HEK293 (cell line): ENCODE measurements at regions not wholly inside any gene's neighbourhood (a gene's known extent, or its start where the extent isn't known, plus 50 kb on each side); places are given as distances from the start of the nearest gene placed in this dataset.

Source experiments
- CTCF ChIA-PET: fragments of 350-600 bp; formaldehyde crosslinking; extraction: SDS; loops from one replicate; lab custom pipeline; 2021; ENCODE audit warnings: antibody characterized with exemption; lab: Yijun Ruan, JAX
- POLR2A ChIA-PET: fragments of 300-600 bp; formaldehyde crosslinking; extraction: SDS; loops from one replicate; lab custom pipeline; 2020; ENCODE audit warnings: antibody characterized with exemption, inconsistent platforms; lab: Yijun Ruan, JAX
- H3K27ac ChIP-seq: fragments of 200-500 bp; sonication (Bioruptor generic); 2 replicates; pipeline ENCODE4 v1.5.1; 2014; ENCODE audit warnings: low read depth, low read length, control low read depth, inconsistent platforms; ENCODE audit errors: extremely low read depth
- H3K36me3 ChIP-seq, 2 experiments: fragments of 200-500 bp in 1 of 2; sonication (Bioruptor generic) in 1 of 2; 1 replicate in 1 of 2; 2 replicates in 1 of 2; pipeline ENCODE4 v1.5.1; 2014 to 2017; ENCODE audit warnings: inconsistent platforms in 2 of 2, low read length in 2 of 2; ENCODE audit not compliant: control insufficient read depth in 2 of 2, insufficient read depth in 1 of 2
- H3K4me1 ChIP-seq: fragments of 200-500 bp; sonication (Bioruptor generic); 2 replicates; pipeline ENCODE4 v1.5.1; 2014; ENCODE audit warnings: mild to moderate bottlenecking, low read length, inconsistent platforms; ENCODE audit not compliant: control insufficient read depth, insufficient read depth
- H3K4me3 ChIP-seq: 2 replicates; pipeline ENCODE4 v1.5.1; 2011; ENCODE audit warnings: low read depth, mild to moderate bottlenecking, control low read depth, low read length, moderate library complexity
- H3K9me3 ChIP-seq: fragments of 200-500 bp; sonication (Bioruptor generic); 2 replicates; pipeline ENCODE4 v1.5.1; 2014; ENCODE audit warnings: low read depth, low read length, inconsistent platforms; ENCODE audit not compliant: control insufficient read depth, insufficient read depth
- SP3 ChIP-seq: fragments of 450-650 bp; formaldehyde crosslinking; IDR thresholded peaks from 2 replicates; pipeline ENCODE4 v1.5.1; 2016; ENCODE audit warnings: missing biosample characterization, missing genetic modification characterization
- TRIM28 ChIP-seq: IDR thresholded peaks from 2 replicates; pipeline ENCODE4 v1.6.1; 2011; ENCODE audit warnings: low read length, control low read depth, borderline replicate concordance
- ZNF274 ChIP-seq, 2 experiments: fragments of 200-500 bp in 1 of 2; fragments of 450-650 bp in 1 of 2; sonication (Bioruptor generic) in 1 of 2; formaldehyde crosslinking in 1 of 2; IDR thresholded peaks; 2 replicates each; pipeline versions ENCODE4 v1.5.1 to v1.6.1; 2014 to 2016; ENCODE audit warnings: borderline replicate concordance in 1 of 2, inconsistent platforms in 1 of 2, low read length in 1 of 2, missing biosample characterization in 1 of 2, missing genetic modification characterization in 1 of 2
- ZNF324 ChIP-seq: fragments of 450-650 bp; formaldehyde crosslinking; IDR thresholded peaks from 2 replicates; pipeline ENCODE4 v1.5.1; 2016; ENCODE audit warnings: missing biosample characterization, missing genetic modification characterization
- ZNF350 ChIP-seq: fragments of 450-650 bp; formaldehyde crosslinking; IDR thresholded peaks from 2 replicates; pipeline ENCODE4 v1.5.0; 2017; ENCODE audit warnings: missing biosample characterization, mild to moderate bottlenecking, missing genetic modification characterization
- ZNF37A ChIP-seq: fragments of 450-650 bp; IDR thresholded peaks from 2 replicates; pipeline ENCODE4 v1.5.1; 2018; ENCODE audit warnings: missing biosample characterization, missing genetic modification characterization
- ZNF423 ChIP-seq: fragments of 450-650 bp; formaldehyde crosslinking; IDR thresholded peaks from 2 replicates; pipeline ENCODE4 v1.5.1; 2016; ENCODE audit warnings: missing biosample characterization, missing genetic modification characterization
- ZNF623 ChIP-seq: fragments of 450-650 bp; formaldehyde crosslinking; IDR thresholded peaks from 2 replicates; pipeline ENCODE4 v1.5.1; 2016; ENCODE audit warnings: missing biosample characterization, missing genetic modification characterization
- ZNF624 ChIP-seq: fragments of 450-650 bp; formaldehyde crosslinking; IDR thresholded peaks from 2 replicates; pipeline ENCODE4 v1.5.1; 2017; ENCODE audit warnings: missing biosample characterization, missing genetic modification characterization
- ZNF629 ChIP-seq: fragments of 450-650 bp; formaldehyde crosslinking; IDR thresholded peaks from 2 replicates; pipeline ENCODE4 v1.5.1; 2017; ENCODE audit warnings: missing biosample characterization, missing genetic modification characterization
- ZNF654 ChIP-seq: fragments of 450-650 bp; formaldehyde crosslinking; IDR thresholded peaks from 2 replicates; pipeline ENCODE4 v1.5.1; 2016; ENCODE audit warnings: low read depth, missing biosample characterization, missing genetic modification characterization
- ZNF707 ChIP-seq: fragments of 450-650 bp; formaldehyde crosslinking; IDR thresholded peaks from 2 replicates; pipeline ENCODE4 v1.5.1; 2016; ENCODE audit warnings: missing biosample characterization, missing genetic modification characterization
- ZNF791 ChIP-seq: fragments of 450-650 bp; formaldehyde crosslinking; IDR thresholded peaks from 2 replicates; pipeline ENCODE4 v1.5.1; 2016; ENCODE audit warnings: missing biosample characterization, missing genetic modification characterization
- ZNF830 ChIP-seq: fragments of 450-650 bp; IDR thresholded peaks from 2 replicates; pipeline ENCODE4 v1.5.0; 2018; ENCODE audit warnings: missing biosample characterization, missing genetic modification characterization, low read depth, mild to moderate bottlenecking, moderate library complexity
- ZSCAN23 ChIP-seq: fragments of 450-650 bp; formaldehyde crosslinking; IDR thresholded peaks from 2 replicates; pipeline ENCODE4 v1.5.1; 2016; ENCODE audit warnings: missing biosample characterization, missing genetic modification characterization
- TF ChIP-seq, protein P1 (sequence below): fragments of 450-650 bp; formaldehyde crosslinking; IDR thresholded peaks from 2 replicates; pipeline ENCODE4 v1.5.1; 2017; ENCODE audit warnings: missing biosample characterization, mild to moderate bottlenecking, missing genetic modification characterization, moderate library complexity
- TF ChIP-seq, protein P2 (sequence below): fragments of 450-650 bp; formaldehyde crosslinking; IDR thresholded peaks from 2 replicates; pipeline ENCODE4 v1.5.1; 2017; ENCODE audit warnings: missing biosample characterization, missing genetic modification characterization
- TF ChIP-seq, protein P3 (sequence below): fragments of 450-650 bp; formaldehyde crosslinking; IDR thresholded peaks from 2 replicates; pipeline ENCODE4 v1.5.1; 2016; ENCODE audit warnings: missing biosample characterization, missing genetic modification characterization
- TF ChIP-seq, protein P4 (sequence below): fragments of 450-650 bp; formaldehyde crosslinking; IDR thresholded peaks from 2 replicates; pipeline ENCODE4 v1.5.1; 2016; ENCODE audit warnings: missing biosample characterization, missing genetic modification characterization
- TF ChIP-seq, protein P5 (sequence below): fragments of 450-650 bp; formaldehyde crosslinking; IDR thresholded peaks from 2 replicates; pipeline ENCODE4 v1.5.1; 2017; ENCODE audit warnings: missing biosample characterization, missing genetic modification characterization

DNA sequence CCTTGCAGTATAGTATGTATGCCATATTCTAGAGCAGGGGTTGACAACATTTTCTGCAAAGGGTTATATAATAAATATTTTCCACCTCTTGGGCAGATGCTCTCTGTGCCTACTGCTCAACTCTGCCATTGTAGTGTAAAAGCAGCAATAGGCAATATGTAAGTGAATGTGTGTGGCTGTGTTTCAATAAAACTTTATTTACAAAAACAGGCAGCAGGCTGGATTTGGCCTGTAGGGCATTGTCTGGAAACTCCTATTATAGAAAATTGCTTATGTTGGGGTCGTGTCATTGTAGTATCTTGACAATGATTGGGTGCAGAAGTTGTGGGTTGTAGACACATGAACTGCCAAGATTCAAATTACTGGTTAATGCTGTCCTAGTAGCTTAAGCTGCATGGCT is 153.6 kb upstream of the CNTN3 start (continued):
- TF ChIP-seq, protein P1, sequence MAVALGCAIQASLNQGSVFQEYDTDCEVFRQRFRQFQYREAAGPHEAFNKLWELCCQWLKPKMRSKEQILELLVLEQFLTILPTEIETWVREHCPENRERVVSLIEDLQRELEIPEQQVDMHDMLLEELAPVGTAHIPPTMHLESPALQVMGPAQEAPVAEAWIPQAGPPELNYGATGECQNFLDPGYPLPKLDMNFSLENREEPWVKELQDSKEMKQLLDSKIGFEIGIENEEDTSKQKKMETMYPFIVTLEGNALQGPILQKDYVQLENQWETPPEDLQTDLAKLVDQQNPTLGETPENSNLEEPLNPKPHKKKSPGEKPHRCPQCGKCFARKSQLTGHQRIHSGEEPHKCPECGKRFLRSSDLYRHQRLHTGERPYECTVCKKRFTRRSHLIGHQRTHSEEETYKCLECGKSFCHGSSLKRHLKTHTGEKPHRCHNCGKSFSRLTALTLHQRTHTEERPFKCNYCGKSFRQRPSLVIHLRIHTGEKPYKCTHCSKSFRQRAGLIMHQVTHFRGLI (tag by site-specific recombination), result no peak

DNA sequence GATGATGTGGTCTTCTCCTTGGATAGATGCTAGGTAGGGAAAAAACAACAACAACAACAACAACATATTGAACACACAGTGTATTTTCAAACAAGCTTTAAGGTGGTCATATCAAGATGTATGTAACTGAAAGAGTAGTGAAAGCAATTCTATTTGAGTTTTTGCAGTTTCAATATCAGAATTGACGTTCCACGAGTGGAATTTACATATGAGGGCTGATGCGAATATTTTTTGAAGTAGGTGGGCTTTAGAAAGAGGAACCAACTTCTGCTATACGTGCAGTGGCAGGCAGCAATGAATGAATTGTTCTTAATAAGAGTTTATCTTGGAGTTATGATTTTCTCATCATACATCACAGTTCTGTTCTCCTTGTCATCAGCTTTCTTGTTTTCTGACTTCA is 151.9 kb upstream of the CNTN3 start:
- Histone ChIP-seq H3K4me1 (no peaks in the 10 kb centered on the region), H3K27ac (no peak overlapping the region), H3K9me3 (no peaks in the 10 kb centered on the region), H3K4me3 (no peak overlapping the region), H3K36me3 (no peaks in the 10 kb centered on the region)
- POLR2A ChIA-PET, result no interaction called here
- CTCF ChIA-PET, result no interaction called here
- TF ChIP-seq, protein P2, sequence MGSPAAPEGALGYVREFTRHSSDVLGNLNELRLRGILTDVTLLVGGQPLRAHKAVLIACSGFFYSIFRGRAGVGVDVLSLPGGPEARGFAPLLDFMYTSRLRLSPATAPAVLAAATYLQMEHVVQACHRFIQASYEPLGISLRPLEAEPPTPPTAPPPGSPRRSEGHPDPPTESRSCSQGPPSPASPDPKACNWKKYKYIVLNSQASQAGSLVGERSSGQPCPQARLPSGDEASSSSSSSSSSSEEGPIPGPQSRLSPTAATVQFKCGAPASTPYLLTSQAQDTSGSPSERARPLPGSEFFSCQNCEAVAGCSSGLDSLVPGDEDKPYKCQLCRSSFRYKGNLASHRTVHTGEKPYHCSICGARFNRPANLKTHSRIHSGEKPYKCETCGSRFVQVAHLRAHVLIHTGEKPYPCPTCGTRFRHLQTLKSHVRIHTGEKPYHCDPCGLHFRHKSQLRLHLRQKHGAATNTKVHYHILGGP, result no peak
- TF ChIP-seq ZNF350 (tag by site-specific recombination) (no peak), TRIM28 (no peak), ZNF37A (tag by site-specific recombination) (no peak), ZNF423 (tag by site-specific recombination) (no peak), ZNF654 (tag by site-specific recombination) (no peak), ZNF324 (tag by site-specific recombination) (no peak), ZNF707 (no peak), SP3 (tag by site-specific recombination) (no peak), ZNF830 (tag by site-specific recombination) (no peak), ZNF629 (tag by site-specific recombination) (no peak), ZNF623 (no peak), ZNF274 (IDR thresholded peaks at IDR 0.05; ENCODE audit: low read length) (no peak), ZNF274 (tag by site-specific recombination; IDR thresholded peaks at IDR 0.05; ENCODE audit: borderline replicate concordance) (no peak), ZSCAN23 (tag by site-specific recombination) (no peak), ZNF624 (tag by site-specific recombination) (no peak), ZNF791 (no peak)
- TF ChIP-seq, protein P3, sequence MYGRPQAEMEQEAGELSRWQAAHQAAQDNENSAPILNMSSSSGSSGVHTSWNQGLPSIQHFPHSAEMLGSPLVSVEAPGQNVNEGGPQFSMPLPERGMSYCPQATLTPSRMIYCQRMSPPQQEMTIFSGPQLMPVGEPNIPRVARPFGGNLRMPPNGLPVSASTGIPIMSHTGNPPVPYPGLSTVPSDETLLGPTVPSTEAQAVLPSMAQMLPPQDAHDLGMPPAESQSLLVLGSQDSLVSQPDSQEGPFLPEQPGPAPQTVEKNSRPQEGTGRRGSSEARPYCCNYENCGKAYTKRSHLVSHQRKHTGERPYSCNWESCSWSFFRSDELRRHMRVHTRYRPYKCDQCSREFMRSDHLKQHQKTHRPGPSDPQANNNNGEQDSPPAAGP (tag by site-specific recombination), result no peak
- TF ChIP-seq, protein P4, sequence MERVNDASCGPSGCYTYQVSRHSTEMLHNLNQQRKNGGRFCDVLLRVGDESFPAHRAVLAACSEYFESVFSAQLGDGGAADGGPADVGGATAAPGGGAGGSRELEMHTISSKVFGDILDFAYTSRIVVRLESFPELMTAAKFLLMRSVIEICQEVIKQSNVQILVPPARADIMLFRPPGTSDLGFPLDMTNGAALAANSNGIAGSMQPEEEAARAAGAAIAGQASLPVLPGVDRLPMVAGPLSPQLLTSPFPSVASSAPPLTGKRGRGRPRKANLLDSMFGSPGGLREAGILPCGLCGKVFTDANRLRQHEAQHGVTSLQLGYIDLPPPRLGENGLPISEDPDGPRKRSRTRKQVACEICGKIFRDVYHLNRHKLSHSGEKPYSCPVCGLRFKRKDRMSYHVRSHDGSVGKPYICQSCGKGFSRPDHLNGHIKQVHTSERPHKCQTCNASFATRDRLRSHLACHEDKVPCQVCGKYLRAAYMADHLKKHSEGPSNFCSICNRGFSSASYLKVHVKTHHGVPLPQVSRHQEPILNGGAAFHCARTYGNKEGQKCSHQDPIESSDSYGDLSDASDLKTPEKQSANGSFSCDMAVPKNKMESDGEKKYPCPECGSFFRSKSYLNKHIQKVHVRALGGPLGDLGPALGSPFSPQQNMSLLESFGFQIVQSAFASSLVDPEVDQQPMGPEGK, result no peak
- TF ChIP-seq, protein P5, sequence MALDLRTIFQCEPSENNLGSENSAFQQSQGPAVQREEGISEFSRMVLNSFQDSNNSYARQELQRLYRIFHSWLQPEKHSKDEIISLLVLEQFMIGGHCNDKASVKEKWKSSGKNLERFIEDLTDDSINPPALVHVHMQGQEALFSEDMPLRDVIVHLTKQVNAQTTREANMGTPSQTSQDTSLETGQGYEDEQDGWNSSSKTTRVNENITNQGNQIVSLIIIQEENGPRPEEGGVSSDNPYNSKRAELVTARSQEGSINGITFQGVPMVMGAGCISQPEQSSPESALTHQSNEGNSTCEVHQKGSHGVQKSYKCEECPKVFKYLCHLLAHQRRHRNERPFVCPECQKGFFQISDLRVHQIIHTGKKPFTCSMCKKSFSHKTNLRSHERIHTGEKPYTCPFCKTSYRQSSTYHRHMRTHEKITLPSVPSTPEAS (tag by site-specific recombination), result no peak
